ENCODE measurements at regions not wholly inside any gene's neighbourhood (a gene's known extent, or its start where the extent isn't known, plus 50 kb on each side); places are given as distances from the start of the nearest gene placed in this dataset.

- Histone ChIP-seq H3K27ac (ENCODE audit: low read depth, low read length) (no peak overlapping the region), H3K4me3 (ENCODE audit: low read length) (peak overlapping the region; percentile 54), H3K9me3 (ENCODE audit: insufficient read depth, low read depth, low read length) (no peaks in the 10 kb centered on the region), H3K27me3 (ENCODE audit: insufficient read depth, low read length) (peaks cover 56% of the 10 kb centered on the region), H3K9ac (ENCODE audit: low read depth, low read length) (peak overlapping the region; percentile 70), H3K4me1 (ENCODE audit: insufficient read depth, low read length) (peaks cover 3% of the 10 kb centered on the region), H3K36me3 (ENCODE audit: insufficient read depth, low read length) (no peaks in the 10 kb centered on the region)
- WGBS, result 94% methylated on average over 2 of the region's 3 CpGs
Observed at GRCh38 chr22:46026899-46027210, 49.9 kb upstream of the WNT7B start.

GRCh38 chr22:46027211-46028105, 50.5 kb upstream of the WNT7B start:
- Histone ChIP-seq H3K27ac (ENCODE audit: low read depth, low read length) (no peak overlapping the region), H3K9ac (ENCODE audit: low read depth, low read length) (peak overlapping the region; percentile 70), H3K4me3 (ENCODE audit: low read length) (peak overlapping the region; percentile 54), H3K4me1 (ENCODE audit: insufficient read depth, low read length) (peaks cover 9% of the 10 kb centered on the region), H3K27me3 (ENCODE audit: insufficient read depth, low read length) (peaks cover 56% of the 10 kb centered on the region), H3K36me3 (ENCODE audit: insufficient read depth, low read length) (no peaks in the 10 kb centered on the region), H3K9me3 (ENCODE audit: insufficient read depth, low read depth, low read length) (no peaks in the 10 kb centered on the region)
- 7% methylated on average over 89 of the region's 89 CpGs for WGBS

GRCh38 chr22:46028106-46028991, 51.4 kb upstream of the WNT7B start:
- Histone ChIP-seq H3K36me3 (ENCODE audit: insufficient read depth, low read length) (no peaks in the 10 kb centered on the region), H3K9me3 (ENCODE audit: insufficient read depth, low read depth, low read length) (no peaks in the 10 kb centered on the region), H3K4me1 (ENCODE audit: insufficient read depth, low read length) (peaks cover 15% of the 10 kb centered on the region), H3K27ac (ENCODE audit: low read depth, low read length) (no peak overlapping the region), H3K9ac (ENCODE audit: low read depth, low read length) (no peak overlapping the region), H3K4me3 (ENCODE audit: low read length) (no peak overlapping the region), H3K27me3 (ENCODE audit: insufficient read depth, low read length) (peaks cover 56% of the 10 kb centered on the region)
- WGBS, result 86% methylated on average over 16 of the region's 16 CpGs

- Histone ChIP-seq H3K27me3 (ENCODE audit: insufficient read depth, low read length) (peaks cover 53% of the 10 kb centered on the region), H3K36me3 (ENCODE audit: insufficient read depth, low read length) (no peaks in the 10 kb centered on the region), H3K4me3 (ENCODE audit: low read length) (no peak overlapping the region), H3K4me1 (ENCODE audit: insufficient read depth, low read length) (peaks cover 15% of the 10 kb centered on the region), H3K9me3 (ENCODE audit: insufficient read depth, low read depth, low read length) (no peaks in the 10 kb centered on the region), H3K27ac (ENCODE audit: low read depth, low read length) (no peak overlapping the region), H3K9ac (ENCODE audit: low read depth, low read length) (no peak overlapping the region)
- 90% methylated on average over 8 of the region's 8 CpGs for WGBS
Observed at GRCh38 chr22:46029036-46029435, 52.1 kb upstream of the WNT7B start.

- Histone ChIP-seq H3K27ac (ENCODE audit: low read depth, low read length) (no peak overlapping the region), H3K4me3 (ENCODE audit: low read length) (no peak overlapping the region), H3K9ac (ENCODE audit: low read depth, low read length) (no peak overlapping the region), H3K4me1 (ENCODE audit: insufficient read depth, low read length) (peaks cover 15% of the 10 kb centered on the region), H3K36me3 (ENCODE audit: insufficient read depth, low read length) (no peaks in the 10 kb centered on the region), H3K27me3 (ENCODE audit: insufficient read depth, low read length) (peaks cover 49% of the 10 kb centered on the region), H3K9me3 (ENCODE audit: insufficient read depth, low read depth, low read length) (no peaks in the 10 kb centered on the region)
- WGBS, result 87% methylated on average over 6 of the region's 6 CpGs
Observed at GRCh38 chr22:46029574-46030200, 52.7 kb upstream of the WNT7B start.

DNA sequence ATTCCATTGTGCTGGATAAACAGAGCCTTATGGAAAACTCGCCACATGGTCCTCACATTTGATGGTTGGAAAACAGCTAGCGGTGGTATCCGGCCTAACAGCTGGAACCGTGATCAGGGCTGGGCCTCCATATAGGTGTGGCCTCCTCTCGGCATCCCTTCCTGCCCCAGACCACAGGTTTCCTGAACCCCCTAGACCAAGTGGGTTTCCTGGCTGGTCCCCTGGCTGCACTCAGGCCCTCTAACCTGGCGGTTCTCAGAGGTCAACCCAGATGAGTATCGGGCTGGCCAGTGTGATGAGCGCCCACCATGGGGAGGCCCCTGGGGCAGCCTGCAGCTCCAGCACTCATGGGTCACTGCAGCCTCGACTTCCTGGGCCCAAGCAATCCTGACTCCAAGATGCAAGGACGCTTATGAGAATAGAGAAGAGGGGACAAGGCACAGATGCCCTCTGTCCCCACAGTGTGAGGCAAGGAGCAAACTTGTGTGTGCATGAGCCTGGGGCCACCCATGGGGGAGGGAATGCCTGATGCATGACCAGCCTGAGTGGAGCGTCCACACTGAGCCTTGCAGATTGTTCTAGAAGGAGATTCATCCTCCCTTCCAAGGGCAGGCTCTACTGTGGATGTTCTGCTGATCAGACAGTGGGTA, 53.4 kb upstream of the WNT7B start:
- H3K27me3 ChIP-seq (ENCODE audit: insufficient read depth, low read length), result peaks cover 44% of the 10 kb centered on the region
- 94% methylated on average over 11 of the region's 11 CpGs for WGBS

DNA sequence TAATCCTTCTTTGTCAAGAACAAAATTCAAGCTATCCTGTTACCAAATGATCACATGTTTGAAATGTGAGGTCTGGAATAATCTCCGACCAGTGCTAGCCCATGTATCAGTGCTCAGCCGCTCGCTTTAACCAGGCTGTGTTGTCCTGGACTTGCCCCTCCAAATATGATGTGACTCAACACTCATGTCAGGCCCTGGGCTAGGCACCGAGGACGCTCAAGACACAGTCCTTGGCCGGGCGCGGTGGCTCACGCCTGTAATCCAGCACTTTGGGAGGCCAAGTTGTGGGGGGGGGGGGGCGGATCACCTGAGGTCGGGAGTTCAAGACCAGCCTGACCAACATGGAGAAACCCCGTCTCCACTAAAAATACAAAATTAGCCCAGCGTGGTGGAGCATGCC, 54.1 kb upstream of the WNT7B start:
- H3K9me3 ChIP-seq (ENCODE audit: insufficient read depth, low read depth, low read length), result no peaks in the 10 kb centered on the region
- 93% methylated on average over 11 of the region's 13 CpGs for whole genome bisulfite sequencing
- H3K4me3 ChIP-seq (ENCODE audit: low read length), result no peak overlapping the region
- peaks cover 37% of the 10 kb centered on the region for H3K27me3 ChIP-seq (ENCODE audit: insufficient read depth, low read length)
- H3K27ac ChIP-seq (ENCODE audit: low read depth, low read length), result no peak overlapping the region; the same call in 1 of the 2 replicates
- no peaks in the 10 kb centered on the region for H3K36me3 ChIP-seq (ENCODE audit: insufficient read depth, low read length)
- H3K4me1 ChIP-seq (ENCODE audit: insufficient read depth, low read length), result peaks cover 15% of the 10 kb centered on the region
- H3K9ac ChIP-seq (ENCODE audit: low read depth, low read length), result no peak overlapping the region

More for the DNA sequence above, 53.4 kb upstream of the WNT7B start:
- H3K27ac ChIP-seq (ENCODE audit: low read depth, low read length), result no peak overlapping the region
- H3K4me3 ChIP-seq (ENCODE audit: low read length), result no peak overlapping the region
- no peak overlapping the region for H3K9ac ChIP-seq (ENCODE audit: low read depth, low read length)
- H3K9me3 ChIP-seq (ENCODE audit: insufficient read depth, low read depth, low read length), result no peaks in the 10 kb centered on the region
- H3K4me1 ChIP-seq (ENCODE audit: insufficient read depth, low read length), result peaks cover 15% of the 10 kb centered on the region
- H3K36me3 ChIP-seq (ENCODE audit: insufficient read depth, low read length), result no peaks in the 10 kb centered on the region

- Histone ChIP-seq H3K4me1 (ENCODE audit: insufficient read depth, low read length) (peaks cover 15% of the 10 kb centered on the region), H3K36me3 (ENCODE audit: insufficient read depth, low read length) (no peaks in the 10 kb centered on the region), H3K27ac (ENCODE audit: low read depth, low read length) (peak overlapping the region; percentile 37; the same call in 1 of the 2 replicates), H3K27me3 (ENCODE audit: insufficient read depth, low read length) (peaks cover 32% of the 10 kb centered on the region), H3K9me3 (ENCODE audit: insufficient read depth, low read depth, low read length) (no peaks in the 10 kb centered on the region), H3K4me3 (ENCODE audit: low read length) (no peak overlapping the region), H3K9ac (ENCODE audit: low read depth, low read length) (no peak overlapping the region)
- WGBS, result 58% methylated on average over 2 of the region's 2 CpGs
Observed at GRCh38 chr22:46031557-46031956, 54.6 kb upstream of the WNT7B start.

GRCh38 chr22:46031965-46032851, 55.2 kb upstream of the WNT7B start:
- 61% methylated on average over 13 of the region's 13 CpGs for WGBS
- H3K9me3 ChIP-seq (ENCODE audit: insufficient read depth, low read depth, low read length), result no peaks in the 10 kb centered on the region
- H3K27me3 ChIP-seq (ENCODE audit: insufficient read depth, low read length), result peaks cover 26% of the 10 kb centered on the region
- peaks cover 15% of the 10 kb centered on the region for H3K4me1 ChIP-seq (ENCODE audit: insufficient read depth, low read length)
- H3K9ac ChIP-seq (ENCODE audit: low read depth, low read length), result no peak overlapping the region
- H3K4me3 ChIP-seq (ENCODE audit: low read length), result no peak overlapping the region
- no peaks in the 10 kb centered on the region for H3K36me3 ChIP-seq (ENCODE audit: insufficient read depth, low read length)
- H3K27ac ChIP-seq (ENCODE audit: low read depth, low read length), result peak overlapping the region; percentile 52; the same call in 1 of the 2 replicates

Data from HUES64 (cell line).